Hepatocyte (in vitro differentiated cells): ENCODE measurements at regions not wholly inside any gene's neighbourhood (a gene's known extent, or its start where the extent isn't known, plus 50 kb on each side); places are given as distances from the start of the nearest gene placed in this dataset.

Experiments used
- DNase-seq: peaks from one replicate; pipeline ENCODE4 v3.0.0-alpha.2; 2016; ENCODE audit warnings: low spot score
- H2AFZ ChIP-seq: fragments of 200-600 bp; sonication (generic); 2 replicates; pipeline ENCODE4 v1.6.0; 2016; ENCODE audit warnings: antibody characterized with exemption, mild to moderate bottlenecking
- H3K27ac ChIP-seq: fragments of 200-600 bp; sonication (generic); 2 replicates; pipeline ENCODE4 v1.5.1; 2016; ENCODE audit warnings: mild to moderate bottlenecking
- H3K27me3 ChIP-seq: fragments of 200-600 bp; sonication (generic); 2 replicates; pipeline ENCODE4 v1.6.1; 2016
- H3K36me3 ChIP-seq: fragments of 200-600 bp; sonication (generic); replicated peaks from 2 replicates; pipeline ENCODE4 v1.5.1; 2016; ENCODE audit warnings: low read depth; ENCODE audit not compliant: insufficient read depth
- H3K4me1 ChIP-seq: fragments of 200-600 bp; sonication (generic); 2 replicates; pipeline ENCODE4 v1.5.1; 2016; ENCODE audit warnings: mild to moderate bottlenecking, moderate library complexity; ENCODE audit not compliant: insufficient read depth
- H3K4me2 ChIP-seq: fragments of 200-600 bp; sonication (generic); 2 replicates; pipeline ENCODE4 v1.6.0; 2016
- H3K4me3 ChIP-seq: fragments of 200-600 bp; sonication (generic); 2 replicates; pipeline ENCODE4 v1.5.1; 2016; ENCODE audit warnings: mild to moderate bottlenecking
- H3K79me2 ChIP-seq: fragments of 200-600 bp; sonication (generic); 2 replicates; pipeline ENCODE4 v1.6.0; 2017; ENCODE audit warnings: mild to moderate bottlenecking
- H3K9me2 ChIP-seq: fragments of 200-600 bp; sonication (generic); replicated peaks from 2 replicates; pipeline ENCODE4 v1.6.0; 2017; ENCODE audit warnings: mild to moderate bottlenecking; ENCODE audit not compliant: insufficient read depth
- H3K9me3 ChIP-seq: fragments of 200-600 bp; sonication (generic); 2 replicates; pipeline ENCODE4 v1.5.1; 2016; ENCODE audit warnings: low read depth, mild to moderate bottlenecking
- H4K20me1 ChIP-seq: fragments of 200-600 bp; sonication (generic); 2 replicates; pipeline ENCODE4 v1.6.0; 2016; ENCODE audit warnings: mild to moderate bottlenecking; ENCODE audit not compliant: insufficient read depth, poor library complexity, severe bottlenecking
- CTCF ChIP-seq: fragments of 200-600 bp; sonication (generic); IDR thresholded peaks from 2 replicates; pipeline ENCODE4 v1.5.1; 2016; ENCODE audit warnings: antibody characterized with exemption, mild to moderate bottlenecking; ENCODE audit not compliant: poor library complexity
- EZH2 ChIP-seq: fragments of 200-600 bp; sonication (generic); IDR thresholded peaks from 2 replicates; pipeline ENCODE4 v1.6.1; 2016; ENCODE audit warnings: antibody characterized with exemption, mild to moderate bottlenecking, borderline replicate concordance
- EZH2phosphoT487 ChIP-seq: fragments of 200-600 bp; sonication (generic); IDR thresholded peaks from one replicate; pipeline ENCODE4 v1.6.1; 2018; ENCODE audit warnings: antibody characterized with exemption, mild to moderate bottlenecking, low read depth, moderate library complexity; ENCODE audit not compliant: unreplicated experiment, severe bottlenecking
- WGBS: methylation state at CpG from one replicate; pipeline ENCODE4 v1.1.6; 2016; ENCODE audit warnings: low lambda C conversion rate; ENCODE audit errors: missing lambda C conversion rate; 5-methylcytosine and 5-hydroxymethylcytosine counted together

DNA sequence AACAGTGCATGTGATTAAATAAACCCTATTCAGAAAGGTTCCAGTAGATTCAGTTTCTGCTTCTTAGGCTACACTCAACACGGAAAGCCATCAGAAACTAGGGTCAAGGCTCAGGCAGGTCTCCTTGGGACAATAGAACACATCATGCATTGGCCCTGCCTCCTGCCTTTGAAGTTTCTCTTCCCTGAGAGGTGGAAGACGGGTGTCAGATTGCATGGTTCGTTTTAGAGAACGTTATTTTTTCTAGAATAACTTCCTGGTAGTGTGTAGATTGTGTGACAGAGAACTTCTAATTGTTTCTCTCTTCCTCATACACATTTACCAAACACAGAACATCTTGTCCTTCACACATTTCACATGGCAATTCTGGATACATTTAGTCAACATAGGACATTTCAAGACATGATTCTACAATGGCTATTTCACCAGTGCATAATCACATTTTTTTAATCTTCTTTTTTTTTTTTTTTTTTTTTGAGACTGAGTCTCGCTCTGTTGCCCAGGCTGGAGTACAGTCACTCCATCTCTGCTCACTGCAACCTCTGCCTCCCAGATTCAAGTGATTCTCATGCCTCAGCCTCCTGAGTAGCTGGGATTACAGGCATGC, 106.6 kb upstream of the AMN1 start:
- WGBS: 67% methylated on average over 5 of the region's 5 CpGs
- Histone ChIP-seq H3K4me1 (no peaks in the 10 kb centered on the region), H4K20me1 (no peaks in the 10 kb centered on the region), H3K79me2 (no peaks in the 10 kb centered on the region), H3K27me3 (no peaks in the 10 kb centered on the region), H3K36me3 (no peaks in the 10 kb centered on the region), H3K9me2 (no peaks in the 10 kb centered on the region), H3K27ac (no peak overlapping the region), H3K4me3 (no peak overlapping the region), H2AFZ (no peak overlapping the region), H3K4me2 (no peak overlapping the region), H3K9me3 (no peaks in the 10 kb centered on the region)
- TF ChIP-seq EZH2phosphoT487 (no peak), EZH2 (no peak), CTCF (no peak)
- DNase-seq: peak; percentile 5

DNA sequence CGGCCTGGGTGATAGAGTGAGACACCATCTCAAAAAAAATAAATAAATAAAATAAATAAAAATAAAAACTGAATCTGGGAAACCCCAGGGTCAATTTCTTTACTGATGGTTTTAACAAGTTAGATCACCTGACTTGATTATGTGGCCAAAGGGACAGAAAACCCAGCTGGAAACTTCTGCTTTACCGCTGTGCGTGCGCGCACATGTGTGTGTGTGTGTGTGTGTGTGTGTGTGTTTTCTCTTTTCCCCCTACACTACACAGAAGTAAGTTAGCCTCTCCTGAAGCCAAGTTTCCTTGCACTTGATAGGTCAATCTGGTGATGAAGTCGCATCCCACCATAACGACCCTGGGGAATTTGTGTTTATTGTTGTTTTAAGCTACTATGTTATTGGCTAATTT, 105.3 kb upstream of the AMN1 start:
- Histone ChIP-seq H3K9me3 (no peaks in the 10 kb centered on the region), H3K4me1 (no peaks in the 10 kb centered on the region), H3K79me2 (no peaks in the 10 kb centered on the region), H3K27me3 (no peaks in the 10 kb centered on the region), H3K4me2 (no peak overlapping the region), H3K4me3 (no peak overlapping the region), H2AFZ (no peak overlapping the region), H3K36me3 (no peaks in the 10 kb centered on the region), H3K9me2 (no peaks in the 10 kb centered on the region), H3K27ac (no peak overlapping the region), H4K20me1 (no peaks in the 10 kb centered on the region)
- DNase-seq: no peak
- TF ChIP-seq EZH2phosphoT487 (no peak), CTCF (no peak), EZH2 (no peak)
- 91% methylated on average over 7 of the region's 7 CpGs for WGBS

DNA sequence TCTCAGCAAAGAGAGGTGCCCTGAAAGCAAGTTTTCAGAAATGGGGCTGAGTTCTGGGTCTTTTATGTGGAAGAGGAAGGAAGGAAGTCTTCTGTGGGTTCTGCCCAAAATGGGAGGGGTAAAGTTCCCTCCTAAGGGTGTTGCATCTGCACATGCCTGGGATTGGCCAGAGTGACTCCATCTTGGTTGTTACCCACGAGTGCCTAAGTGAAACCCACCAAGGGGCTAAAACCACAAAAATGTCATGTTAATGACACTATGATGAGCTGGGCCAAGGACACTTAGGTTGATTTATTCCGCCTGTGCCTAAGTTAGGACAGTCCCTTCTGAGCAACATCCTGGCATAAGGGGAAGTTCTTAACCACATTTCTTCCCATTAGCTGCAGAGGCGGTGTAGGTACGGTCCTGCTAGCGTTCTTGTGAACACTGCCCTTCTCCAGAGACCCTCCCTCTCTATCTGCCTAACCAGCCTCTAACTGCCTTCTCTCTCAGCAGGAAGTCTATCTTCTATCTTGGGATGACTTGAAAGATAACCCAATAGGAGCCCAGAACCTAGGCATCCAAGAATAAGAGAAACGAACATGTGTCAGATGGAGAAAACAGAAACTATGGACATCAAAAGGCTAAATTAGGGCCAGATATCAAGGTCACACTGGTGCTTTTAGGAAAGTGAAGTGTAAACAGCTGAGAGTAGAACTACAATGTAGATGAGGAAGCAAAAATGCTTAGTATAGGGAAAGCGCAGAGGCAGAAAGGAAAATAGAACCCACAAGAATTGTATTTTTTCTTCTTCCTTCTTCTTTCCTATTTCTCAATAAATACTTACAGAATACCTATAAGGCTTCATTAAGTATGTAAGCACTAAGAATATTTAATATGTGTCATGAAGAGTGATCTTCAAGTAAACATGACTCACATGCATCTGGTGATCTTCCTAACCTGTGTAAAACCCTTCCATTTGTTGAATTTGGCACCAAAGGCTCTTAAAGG, 104.2 kb upstream of the AMN1 start:
- H3K79me2 ChIP-seq: no peaks in the 10 kb centered on the region
- no peaks in the 10 kb centered on the region for H3K9me2 ChIP-seq
- no peaks in the 10 kb centered on the region for H3K4me1 ChIP-seq
- DNase-seq: no peak
- H3K9me3 ChIP-seq: no peaks in the 10 kb centered on the region
- H3K27ac ChIP-seq: no peak overlapping the region
- WGBS: 92% methylated on average over 7 of the region's 7 CpGs
- no peaks in the 10 kb centered on the region for H3K27me3 ChIP-seq
- no peak overlapping the region for H3K4me3 ChIP-seq
- no peak for TF ChIP-seq EZH2phosphoT487
- no peak for TF ChIP-seq CTCF
- TF ChIP-seq EZH2: no peak
- H2AFZ ChIP-seq: no peak overlapping the region
- no peaks in the 10 kb centered on the region for H4K20me1 ChIP-seq
- no peak overlapping the region for H3K4me2 ChIP-seq
- H3K36me3 ChIP-seq: no peaks in the 10 kb centered on the region
